ELR (cell line): ENCODE measurements at regions not wholly inside any gene's neighbourhood (a gene's known extent, or its start where the extent isn't known, plus 50 kb on each side); places are given as distances from the start of the nearest gene placed in this dataset.
"Not testable (repeated sequence)": the region's sequence is repeated elsewhere in the genome, so short reads cannot be mapped to it uniquely, and the experiment has no call there.

Experiments used
- DNase-seq: peaks from one replicate; pipeline ENCODE4 v3.0.0-alpha.2; 2015; ENCODE audit warnings: low read depth

- DNase-seq = no peak
Observed at GRCh38 chr1:64318428-64318827, 115.0 kb downstream of the UBE2U start.

- DNase-seq = no peak
Observed at GRCh38 chr1:64320007-64320406, 116.6 kb downstream of the UBE2U start.

- peak; percentile 59 for DNase-seq
Observed at GRCh38 chr1:64320470-64320869, 117.0 kb downstream of the UBE2U start.

- no peak for DNase-seq
Observed at GRCh38 chr1:64320922-64321614, 117.6 kb downstream of the UBE2U start.

GRCh38 chr1:64323054-64323453, 119.6 kb downstream of the UBE2U start:
- peak; percentile 21 for DNase-seq

- DNase-seq = no peak
Observed at GRCh38 chr1:64323882-64324281, 120.5 kb downstream of the UBE2U start.

- no peak for DNase-seq
Observed at GRCh38 chr1:64325856-64326255, 122.4 kb downstream of the UBE2U start.

- DNase-seq = no peak
Observed at GRCh38 chr1:64327119-64327518, 123.7 kb downstream of the UBE2U start.

GRCh38 chr1:64328193-64328592, 124.8 kb downstream of the UBE2U start:
- no peak for DNase-seq

GRCh38 chr1:64330839-64331238, 127.4 kb downstream of the UBE2U start:
- DNase-seq = no peak

GRCh38 chr1:64335636-64336035, 132.2 kb downstream of the UBE2U start:
- no peak for DNase-seq

GRCh38 chr1:64337475-64337874, 132.5 kb upstream of the CACHD1 start:
- DNase-seq = peak; percentile 22

- DNase-seq = no peak
Observed at GRCh38 chr1:64337926-64338325, 132.0 kb upstream of the CACHD1 start.

- DNase-seq = no peak
Observed at GRCh38 chr1:64340361-64340760, 129.6 kb upstream of the CACHD1 start.

- DNase-seq = peak; percentile 98
Observed at GRCh38 chr1:64343105-64343822, 126.7 kb upstream of the CACHD1 start.

GRCh38 chr1:64343823-64344190, 126.1 kb upstream of the CACHD1 start:
- no peak for DNase-seq

- no peak for DNase-seq
Observed at GRCh38 chr1:64348270-64348960, 121.5 kb upstream of the CACHD1 start.

GRCh38 chr1:64348961-64349648, 120.8 kb upstream of the CACHD1 start:
- DNase-seq = no peak

- DNase-seq = not testable (repeated sequence)
Observed at GRCh38 chr1:64355534-64355933, 114.4 kb upstream of the CACHD1 start.

- no peak for DNase-seq
Observed at GRCh38 chr1:64356636-64357256, 113.2 kb upstream of the CACHD1 start.

- DNase-seq = no peak
Observed at GRCh38 chr1:64357422-64357821, 112.5 kb upstream of the CACHD1 start.

- no peak for DNase-seq
Observed at GRCh38 chr1:64358692-64359091, 111.2 kb upstream of the CACHD1 start.
